ENCODE measurements at regions not wholly inside any gene's neighbourhood (a gene's known extent, or its start where the extent isn't known, plus 50 kb on each side); places are given as distances from the start of the nearest gene placed in this dataset.
"Not testable (repeated sequence)": the region's sequence is repeated elsewhere in the genome, so short reads cannot be mapped to it uniquely, and the experiment has no call there.

DNA sequence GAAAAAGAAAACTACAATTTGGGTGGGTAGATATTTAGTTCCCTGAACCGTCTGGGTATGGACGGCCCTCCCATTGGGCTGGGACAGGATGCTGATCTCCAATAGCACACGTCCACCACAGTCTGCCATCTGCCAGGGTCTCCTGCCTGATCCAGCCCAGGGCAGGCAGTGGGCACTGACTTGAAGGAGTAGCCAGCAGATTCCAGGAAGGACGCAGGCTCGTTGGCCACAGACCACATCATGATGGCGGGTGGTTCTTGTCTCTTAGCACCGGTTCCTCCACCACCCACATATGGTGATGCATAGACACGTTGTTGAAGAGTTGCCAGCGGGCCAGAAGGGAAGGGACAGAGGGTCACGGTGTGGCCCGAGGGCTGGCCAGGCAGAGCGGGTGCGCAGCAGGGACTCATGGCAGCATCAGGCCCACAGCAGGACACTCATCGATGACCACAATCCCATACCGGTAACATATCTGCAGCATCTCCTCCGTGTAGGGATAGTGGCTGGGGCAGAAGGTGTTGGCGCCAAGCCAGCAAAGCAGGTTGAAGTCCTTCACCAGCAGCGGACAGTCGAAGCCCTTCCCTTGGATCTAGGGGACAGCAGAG lies 155.8 kb upstream of the FAM174A start:
- not testable (repeated sequence) for TF ChIP-seq SUZ12 (IDR thresholded peaks at IDR 0.05; ENCODE audit: extremely low read depth, insufficient read depth, insufficient read length); ZNF274 (IDR thresholded peaks at IDR 0.05; ENCODE audit: low read depth, low read length)
